ENCODE measurements at regions not wholly inside any gene's neighbourhood (a gene's known extent, or its start where the extent isn't known, plus 50 kb on each side); places are given as distances from the start of the nearest gene placed in this dataset.
"Not testable (repeated sequence)": the region's sequence is repeated elsewhere in the genome, so short reads cannot be mapped to it uniquely, and the experiment has no call there.

DNA sequence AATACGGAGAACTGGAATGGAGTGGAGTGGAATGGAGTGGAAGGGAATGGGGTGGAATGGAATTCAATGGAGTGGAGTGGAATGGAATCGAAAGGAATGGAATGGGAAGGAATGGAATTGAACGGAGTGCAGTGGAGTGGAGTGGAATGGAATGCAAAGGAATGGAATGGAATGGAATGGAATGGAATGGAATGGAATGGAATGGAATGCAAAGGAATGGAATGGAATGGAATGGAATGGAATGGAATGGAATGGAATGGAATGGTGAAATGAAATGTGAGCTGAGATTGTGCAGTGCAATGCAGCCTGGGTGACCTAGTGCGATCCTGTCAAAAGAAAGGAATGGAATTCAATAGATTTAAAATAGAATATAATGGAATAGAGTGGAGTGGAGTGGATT is 357.3 kb upstream of the WSB1 start:
- DNase-seq (ENCODE audit: low read depth in 2 of 2), result not testable (repeated sequence)

DNA sequence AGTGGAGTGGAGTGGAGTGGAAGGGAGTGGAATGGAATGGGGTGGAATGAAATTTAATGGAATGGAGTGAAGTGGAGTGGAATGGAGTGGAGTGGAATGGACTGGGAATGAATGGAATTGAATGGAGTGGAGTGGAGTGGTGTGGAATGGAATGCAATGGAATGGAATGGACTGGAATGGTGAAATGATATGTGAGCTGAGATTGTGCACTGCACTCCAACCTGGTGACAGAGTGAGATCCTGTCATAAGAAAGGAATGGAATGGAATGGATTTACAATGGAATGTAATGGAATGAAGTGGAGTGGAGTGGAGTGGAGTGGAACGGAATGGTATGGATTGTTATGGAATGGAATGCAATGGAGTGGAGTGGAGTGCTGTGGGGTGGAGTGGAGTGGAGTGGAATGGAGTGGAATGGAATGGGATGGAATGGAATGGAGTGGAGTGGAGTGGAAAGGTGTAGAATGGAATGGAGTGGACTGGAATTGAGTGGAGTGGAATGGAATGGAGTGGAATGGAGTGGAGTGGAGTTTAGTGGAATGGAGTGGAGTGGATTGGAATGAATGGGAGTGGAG is 356.1 kb upstream of the WSB1 start:
- DNase-seq (ENCODE audit: low read depth in 2 of 2), result not testable (repeated sequence)

DNA sequence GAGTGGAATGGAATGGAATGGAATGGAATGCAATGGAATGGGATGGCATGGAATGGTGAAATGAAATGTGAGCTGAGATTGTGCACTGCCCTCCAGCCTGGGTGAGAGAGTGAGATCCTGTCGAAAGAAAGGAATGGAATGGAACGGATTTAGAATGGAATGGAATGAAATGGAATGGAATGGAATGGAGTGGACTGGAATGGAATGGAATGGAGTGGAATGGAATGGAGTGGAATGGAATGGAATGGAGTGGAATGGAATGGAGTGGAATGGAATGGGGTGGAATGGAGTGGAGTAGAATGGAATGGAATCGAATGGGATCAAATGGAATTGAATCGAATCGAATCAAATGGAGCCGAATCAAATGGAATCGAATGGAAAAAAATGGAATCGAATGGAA is 354.2 kb upstream of the WSB1 start:
- not testable (repeated sequence) for DNase-seq (ENCODE audit: low read depth in 2 of 2)

DNA sequence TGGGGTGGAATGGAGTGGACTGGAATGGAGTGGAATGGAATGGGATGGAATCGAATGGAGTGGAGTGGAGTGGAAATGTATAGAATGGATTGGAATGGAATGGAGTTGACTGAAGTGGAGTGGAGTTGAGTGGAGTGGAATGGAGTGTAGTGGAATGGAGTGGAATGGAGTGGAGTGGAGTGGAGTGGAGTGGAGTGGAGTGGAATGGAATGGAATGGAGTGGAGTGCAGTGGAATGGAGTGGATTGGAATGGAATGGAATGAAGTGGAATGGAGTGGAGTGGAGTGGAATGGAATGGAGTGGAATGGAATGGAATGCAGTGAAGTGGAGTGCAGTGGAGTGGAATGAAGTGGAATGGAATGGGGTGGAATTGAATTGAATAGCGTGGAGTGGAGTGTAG is 353.3 kb upstream of the WSB1 start:
- not testable (repeated sequence) for DNase-seq (ENCODE audit: low read depth in 2 of 2)

DNA sequence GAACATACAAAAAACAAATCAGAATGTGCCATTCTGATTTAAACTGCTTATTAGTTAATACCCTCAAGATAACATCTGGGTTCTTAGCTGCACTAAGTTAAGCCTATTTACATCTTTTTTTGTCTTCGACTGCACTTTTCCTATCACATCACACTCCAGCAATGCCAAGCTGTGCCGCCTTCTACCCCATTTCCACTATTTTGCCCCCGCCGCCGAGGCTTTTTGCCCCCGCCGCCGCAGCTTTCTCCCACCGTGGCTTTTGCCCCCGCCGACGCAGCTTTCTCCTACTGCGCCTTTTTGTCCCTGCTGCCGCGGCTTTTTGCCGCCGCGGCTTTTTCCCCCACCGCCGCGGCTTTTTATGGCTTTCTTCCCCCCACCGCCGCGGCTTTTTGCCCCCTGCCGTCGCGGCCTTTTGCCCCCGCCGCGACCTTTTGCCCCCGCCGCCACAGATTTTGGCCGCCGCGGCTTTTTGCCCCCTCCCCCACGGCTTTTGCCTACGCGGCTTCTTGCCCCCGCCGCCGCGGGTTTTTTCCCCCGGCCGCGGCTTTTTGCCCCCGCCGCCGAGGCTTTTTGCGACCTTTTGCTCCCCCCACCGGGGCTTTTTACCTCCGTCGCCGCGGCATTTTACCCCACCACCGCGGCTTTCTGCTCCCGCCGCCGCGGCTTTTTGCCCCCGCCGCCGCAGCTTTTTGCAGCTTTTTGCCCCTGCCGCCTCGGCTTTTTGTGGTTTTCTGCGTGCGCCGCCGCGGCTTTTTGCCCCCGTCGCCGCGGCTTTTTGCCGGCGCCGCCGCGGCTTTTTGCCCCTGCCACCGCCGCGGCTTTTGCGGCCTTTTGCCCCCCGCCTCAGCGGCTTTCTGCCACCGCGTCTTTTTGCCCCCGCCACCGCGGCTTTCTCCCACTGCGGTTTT is 331.4 kb upstream of the WSB1 start:
- DNase-seq (ENCODE audit: low read depth in 2 of 2), result no peak

DNA sequence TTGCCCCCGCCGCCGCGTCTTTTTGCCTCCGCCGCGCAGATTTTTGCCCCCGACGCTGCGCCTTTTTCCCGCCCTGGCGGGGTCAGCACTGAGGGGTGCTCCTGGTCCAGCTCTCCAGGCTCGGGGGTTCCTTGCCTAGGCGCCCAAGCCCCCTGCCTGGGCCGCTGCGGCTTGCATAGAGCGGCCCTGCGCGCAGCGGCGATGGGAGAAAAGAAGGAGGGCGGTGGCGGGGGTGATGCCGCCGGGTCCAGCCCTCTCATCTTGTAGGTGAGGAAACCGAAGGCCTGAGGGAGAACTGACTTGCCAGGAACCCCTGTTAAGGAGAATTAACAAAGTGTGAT is 330.8 kb upstream of the WSB1 start:
- no peak for DNase-seq (ENCODE audit: low read depth in 2 of 2)

DNA sequence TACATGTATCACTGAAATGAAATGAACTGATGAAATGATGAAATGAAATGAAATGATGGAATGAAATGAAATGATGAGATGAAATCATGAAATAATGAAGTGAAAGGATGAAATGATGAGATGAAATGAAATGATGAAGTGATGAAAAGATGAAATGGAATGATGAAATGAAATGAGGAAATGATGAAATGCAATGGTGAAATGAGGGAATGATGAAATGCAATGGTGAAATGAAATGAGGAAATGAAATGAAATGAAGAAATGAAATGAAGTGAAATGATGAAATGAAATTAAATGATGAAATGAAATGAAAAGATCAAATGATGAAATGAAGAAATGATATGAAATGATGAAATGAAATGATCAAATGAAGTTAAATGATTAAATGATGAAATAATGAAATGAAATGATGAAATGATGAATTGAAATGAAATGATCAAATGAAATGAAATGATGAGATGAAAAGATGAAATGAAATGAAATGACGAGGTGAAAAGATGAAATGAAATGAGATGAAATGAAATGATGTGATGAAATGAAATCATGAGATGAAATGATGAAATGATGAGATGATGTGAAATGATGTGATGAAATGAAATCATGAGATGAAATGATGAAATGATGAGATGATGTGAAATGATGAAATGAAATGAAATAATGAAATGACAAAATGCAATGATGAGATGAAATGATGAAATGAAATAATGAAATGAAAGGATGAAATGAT is 327.9 kb upstream of the WSB1 start:
- not testable (repeated sequence) for DNase-seq (ENCODE audit: low read depth in 2 of 2)

DNA sequence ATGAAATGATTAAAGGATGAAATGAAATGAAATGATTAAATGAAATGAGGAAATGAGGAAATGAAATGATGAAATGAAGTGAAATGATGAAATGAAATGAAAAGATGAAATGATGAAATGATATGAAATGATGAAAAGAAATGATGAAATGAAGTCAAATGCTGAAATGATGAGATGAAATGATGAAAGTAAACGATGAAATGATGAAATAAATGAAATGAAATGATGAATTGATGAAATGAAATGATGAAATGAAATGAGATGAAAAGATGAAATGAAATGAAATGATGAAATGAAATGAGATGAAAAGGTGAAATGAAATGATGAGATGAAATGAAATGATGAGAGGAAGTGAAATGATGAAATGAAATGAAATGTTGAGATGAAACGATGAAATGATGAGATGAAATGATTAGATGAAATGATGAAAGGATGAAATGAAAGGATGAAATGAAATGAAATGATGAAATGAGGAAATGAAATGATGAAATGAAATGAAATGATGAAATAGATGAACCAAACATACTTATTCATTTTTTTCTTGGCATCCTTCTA is 327.2 kb upstream of the WSB1 start:
- not testable (repeated sequence) for DNase-seq (ENCODE audit: low read depth in 2 of 2)

DNA sequence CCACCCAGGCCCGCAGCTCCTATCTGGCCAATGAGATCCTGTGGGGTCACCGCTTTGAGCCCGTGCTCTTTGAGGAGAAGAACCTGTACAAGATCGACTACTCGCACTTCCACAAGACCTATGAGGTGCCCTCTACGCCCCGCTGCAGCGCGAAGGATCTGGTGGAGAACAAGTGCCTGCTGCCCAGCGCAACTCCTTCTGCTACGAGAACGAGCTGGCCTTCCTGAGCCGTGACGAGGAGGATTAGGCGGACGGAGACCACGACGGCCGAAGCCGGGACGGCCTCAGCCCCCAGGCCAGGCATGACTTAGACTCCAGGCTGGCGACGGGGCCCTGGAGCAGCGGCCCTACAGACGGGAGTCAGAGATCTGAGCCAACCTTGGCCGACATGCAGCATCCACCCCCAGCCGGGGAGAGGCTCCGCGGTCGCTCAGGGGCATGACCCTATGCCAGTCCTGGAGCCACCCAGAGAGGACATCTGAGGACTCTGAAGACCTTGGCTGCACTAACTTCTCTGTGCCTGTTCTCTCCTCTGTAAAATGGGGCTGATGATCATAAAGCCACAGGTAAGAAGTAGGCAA is 312.0 kb upstream of the WSB1 start:
- not testable (repeated sequence) for DNase-seq (ENCODE audit: low read depth in 2 of 2)

DNA sequence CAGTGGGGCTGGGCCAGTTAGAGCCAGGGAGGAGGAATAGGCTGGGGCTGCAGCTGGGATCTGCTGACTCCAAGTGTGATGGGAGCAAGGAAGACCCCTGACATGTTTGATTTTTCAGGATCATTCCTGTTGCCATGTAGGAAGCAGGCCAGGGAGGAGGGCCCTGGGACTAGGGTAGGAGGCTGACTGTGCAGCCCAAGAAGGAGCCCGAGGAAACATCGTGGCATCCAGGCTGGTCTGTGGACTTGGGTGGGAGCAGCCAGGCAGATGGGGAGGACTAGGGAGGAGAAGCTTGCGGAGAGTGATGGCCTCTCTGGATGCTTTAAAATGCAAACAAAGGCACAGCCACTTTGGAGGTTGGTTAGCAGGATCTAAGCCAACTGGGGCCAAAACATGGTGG is 311.4 kb upstream of the WSB1 start:
- not testable (repeated sequence) for DNase-seq (ENCODE audit: low read depth in 2 of 2)

DNA sequence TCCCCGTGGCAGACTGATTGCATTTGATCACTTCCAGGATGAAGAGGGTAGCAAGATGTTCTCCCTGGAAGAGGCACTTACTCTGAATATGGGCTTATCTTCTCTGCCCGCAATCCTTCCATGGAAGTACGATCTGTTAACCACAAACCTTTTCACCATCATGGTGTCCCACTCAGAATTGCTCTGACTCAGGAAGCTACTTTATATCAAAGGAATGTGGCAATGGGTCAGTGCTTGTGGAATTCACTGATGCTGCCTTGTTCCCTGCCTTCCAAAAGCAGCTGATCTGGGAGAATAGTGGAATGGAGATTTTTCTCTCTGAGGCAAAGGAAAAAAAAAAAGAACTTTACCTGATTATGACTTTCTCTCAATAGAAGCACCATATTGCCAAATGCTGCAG is 306.1 kb upstream of the WSB1 start:
- DNase-seq (ENCODE audit: low read depth in 2 of 2), result not testable (repeated sequence)

DNA sequence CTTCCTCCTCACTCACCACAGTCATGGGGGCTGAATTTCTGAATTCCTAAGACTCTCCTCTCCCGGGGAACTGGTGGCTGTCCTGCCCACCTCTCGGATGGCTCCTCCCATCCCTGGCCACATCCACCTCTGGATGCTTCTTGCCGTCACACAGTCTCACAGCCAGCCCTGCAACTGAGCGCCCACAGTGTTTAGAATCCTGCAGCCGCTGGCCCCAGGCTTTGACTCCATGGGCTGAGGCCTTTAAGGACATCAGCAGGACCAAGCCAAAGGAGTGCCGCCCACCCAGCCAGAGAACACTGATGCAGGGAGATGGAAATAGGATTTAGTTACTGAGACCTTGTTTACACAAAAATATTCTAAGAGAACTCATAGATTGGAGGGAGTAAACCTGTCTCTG is 299.3 kb upstream of the WSB1 start:
- not testable (repeated sequence) for DNase-seq (ENCODE audit: low read depth in 2 of 2)

DNA sequence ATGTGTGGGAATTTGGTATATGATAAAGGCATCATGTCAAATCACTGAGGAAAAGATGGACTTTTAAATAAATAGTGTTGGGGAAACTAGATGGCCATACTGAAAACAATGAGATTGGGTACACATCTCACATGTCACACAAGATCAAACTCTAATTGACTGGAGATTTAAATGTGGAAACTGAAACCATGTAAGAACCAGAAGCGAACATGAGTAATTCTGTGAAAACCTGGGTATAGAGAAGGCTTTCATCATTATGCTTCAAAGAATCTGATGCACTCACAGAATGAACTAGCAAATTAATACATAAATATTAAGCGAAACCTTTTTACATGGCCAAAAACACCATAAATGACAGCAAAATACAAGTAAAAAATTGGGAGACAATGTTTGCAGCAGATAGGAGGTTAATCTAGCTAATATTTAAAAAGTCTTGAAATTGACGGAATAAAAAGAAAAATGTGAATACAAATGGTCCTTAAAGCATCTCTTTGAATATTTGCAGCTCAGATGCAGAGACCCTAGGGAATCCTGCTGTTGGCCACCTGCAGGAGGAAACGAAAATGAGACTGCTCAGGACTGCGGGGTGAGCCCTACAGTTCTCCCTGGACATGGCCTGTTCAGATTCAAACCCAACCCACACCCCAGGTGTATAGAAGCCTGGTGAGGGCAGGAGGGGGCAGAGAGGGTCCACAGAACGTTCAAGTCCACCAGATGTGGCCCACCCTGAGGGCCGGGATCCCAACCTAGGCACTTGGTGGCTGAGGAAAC is 297.6 kb upstream of the WSB1 start:
- not testable (repeated sequence) for DNase-seq (ENCODE audit: low read depth in 2 of 2)

DNA sequence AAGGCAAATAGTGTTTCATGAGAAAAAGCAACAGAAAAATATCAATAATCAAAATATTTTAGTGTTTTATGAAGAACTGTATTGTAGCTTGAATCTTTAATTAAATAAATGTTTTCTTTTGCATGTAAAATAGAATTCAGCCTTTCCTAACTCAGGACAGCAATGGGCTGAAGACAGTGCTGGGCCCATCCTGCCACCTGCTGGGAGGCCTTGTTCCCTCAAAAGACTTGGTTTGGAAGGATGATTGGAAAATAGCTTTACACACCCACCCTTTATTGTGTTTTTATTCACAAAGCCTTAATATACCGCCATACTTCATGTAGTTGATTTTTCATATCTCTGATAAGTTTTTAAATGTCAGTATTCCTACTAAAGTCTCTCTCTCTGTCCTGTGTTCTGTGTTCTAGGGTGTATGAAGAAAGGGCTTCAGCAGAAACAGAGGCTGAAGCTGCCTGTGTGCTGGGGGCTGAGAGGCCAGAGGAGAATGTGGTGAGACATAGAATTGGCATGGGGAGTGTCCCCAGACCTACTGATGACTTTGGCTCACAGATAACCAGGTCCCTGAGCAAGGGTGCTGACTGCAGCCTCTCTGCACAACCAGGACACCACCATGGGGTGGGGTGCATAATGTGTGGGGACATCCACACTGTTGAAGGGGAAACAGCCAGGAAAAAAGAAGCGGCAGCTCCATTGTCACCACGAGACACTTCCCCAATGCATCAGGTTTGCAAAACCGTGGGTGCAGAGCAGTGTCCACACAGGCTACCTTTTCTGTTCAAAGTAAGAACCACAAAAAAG is 286.0 kb upstream of the WSB1 start:
- DNase-seq (ENCODE audit: low read depth in 2 of 2), result not testable (repeated sequence)

DNA sequence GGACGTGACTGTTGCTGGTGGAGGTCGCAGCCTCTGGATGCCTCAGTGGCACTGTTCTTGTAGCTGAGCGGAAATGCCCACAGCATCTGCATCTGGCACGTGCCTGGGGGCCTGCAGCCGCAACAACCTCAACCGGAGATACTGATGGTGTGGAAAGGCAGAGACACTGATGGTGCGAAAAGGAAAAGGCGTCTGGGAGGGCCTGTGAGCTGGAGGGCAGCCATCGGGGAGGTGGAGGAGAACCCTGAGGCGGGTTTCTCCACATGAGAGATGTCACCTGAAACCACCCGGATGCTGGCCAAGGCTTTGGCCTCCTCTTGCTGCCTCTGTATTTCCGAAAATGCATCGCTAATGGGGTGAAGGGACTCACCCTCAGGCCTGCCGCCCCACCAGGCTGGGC is 284.8 kb upstream of the WSB1 start:
- no peak for DNase-seq (ENCODE audit: low read depth in 2 of 2)

DNA sequence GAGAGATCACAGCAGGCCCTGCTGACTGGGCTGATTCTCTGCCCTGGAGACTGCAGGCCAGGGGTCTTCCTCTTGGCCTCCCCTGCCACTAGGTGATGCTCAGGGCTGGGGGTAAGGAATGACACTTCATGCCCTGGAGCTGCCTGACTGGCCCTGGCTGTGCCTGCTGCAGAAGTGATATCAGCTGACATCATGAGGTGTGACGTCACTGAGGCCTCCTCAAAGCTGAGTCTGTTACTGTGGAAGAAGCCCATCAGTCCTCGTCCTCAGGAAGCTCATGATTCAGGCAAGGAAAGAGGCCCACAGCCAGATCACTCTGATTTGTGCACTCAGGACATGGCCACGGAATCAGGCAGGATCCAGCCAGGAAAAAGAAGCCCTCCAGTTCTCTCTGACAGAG is 283.8 kb upstream of the WSB1 start:
- not testable (repeated sequence) for DNase-seq (ENCODE audit: low read depth in 2 of 2)

DNA sequence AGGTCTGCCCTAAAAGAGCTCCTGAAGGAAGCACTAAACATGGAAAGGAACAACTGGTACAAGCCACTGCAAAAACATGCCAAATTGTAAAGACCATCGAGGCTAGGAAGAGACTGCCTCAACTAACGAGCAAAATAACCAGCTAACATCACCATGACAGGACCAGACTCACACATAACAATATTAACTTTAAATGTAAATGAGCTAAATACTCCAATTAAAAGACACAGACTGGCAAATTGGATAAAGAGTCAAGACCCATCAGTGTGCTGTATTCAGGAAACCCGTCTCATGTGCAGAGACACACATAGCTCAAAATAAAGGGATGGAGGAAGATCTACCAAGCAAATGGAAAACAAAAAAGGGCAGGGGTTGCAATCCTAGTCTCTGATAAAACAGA is 263.4 kb upstream of the WSB1 start:
- not testable (repeated sequence) for DNase-seq (ENCODE audit: low read depth in 2 of 2)

DNA sequence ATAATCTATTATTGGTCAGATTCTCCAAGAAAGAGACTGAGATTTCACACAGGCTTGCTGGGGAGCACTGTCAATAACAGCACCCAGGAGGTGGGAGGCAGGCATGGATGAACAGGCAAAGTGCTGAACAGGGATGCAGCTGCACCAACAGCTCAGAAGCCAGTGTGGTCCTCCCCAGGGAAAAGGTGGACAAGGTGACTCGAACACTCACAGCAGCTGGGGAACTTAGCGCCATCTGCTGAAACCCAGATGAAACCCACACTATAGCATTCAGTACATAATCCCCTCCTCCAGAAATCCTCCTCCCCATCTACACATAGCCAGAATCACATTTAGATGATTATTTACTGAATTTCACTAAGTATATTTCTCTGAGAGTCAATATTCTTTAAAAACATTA is 255.2 kb upstream of the WSB1 start:
- DNase-seq (ENCODE audit: low read depth in 2 of 2), result no peak

DNA sequence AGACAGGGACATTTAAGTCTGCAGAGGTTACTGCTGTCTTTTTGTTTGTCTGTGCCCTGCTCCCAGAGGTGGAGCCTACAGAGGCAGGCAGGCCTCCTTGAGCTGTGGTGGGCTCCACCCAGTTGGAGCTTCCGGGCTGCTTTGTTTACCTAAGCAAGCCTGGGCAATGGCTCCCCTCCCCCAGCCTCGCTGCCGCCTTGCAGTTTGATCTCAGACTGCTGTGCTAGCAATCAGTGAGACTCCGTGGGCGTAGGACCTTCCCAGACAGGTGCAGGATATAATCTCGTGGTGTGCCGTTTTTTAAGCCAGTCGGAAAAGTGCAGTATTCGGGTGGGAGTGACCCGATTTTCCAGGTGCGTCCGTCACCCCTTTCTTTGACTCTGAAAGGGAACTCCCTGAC is 248.9 kb upstream of the WSB1 start:
- DNase-seq (ENCODE audit: low read depth in 2 of 2), result not testable (repeated sequence)

DNA sequence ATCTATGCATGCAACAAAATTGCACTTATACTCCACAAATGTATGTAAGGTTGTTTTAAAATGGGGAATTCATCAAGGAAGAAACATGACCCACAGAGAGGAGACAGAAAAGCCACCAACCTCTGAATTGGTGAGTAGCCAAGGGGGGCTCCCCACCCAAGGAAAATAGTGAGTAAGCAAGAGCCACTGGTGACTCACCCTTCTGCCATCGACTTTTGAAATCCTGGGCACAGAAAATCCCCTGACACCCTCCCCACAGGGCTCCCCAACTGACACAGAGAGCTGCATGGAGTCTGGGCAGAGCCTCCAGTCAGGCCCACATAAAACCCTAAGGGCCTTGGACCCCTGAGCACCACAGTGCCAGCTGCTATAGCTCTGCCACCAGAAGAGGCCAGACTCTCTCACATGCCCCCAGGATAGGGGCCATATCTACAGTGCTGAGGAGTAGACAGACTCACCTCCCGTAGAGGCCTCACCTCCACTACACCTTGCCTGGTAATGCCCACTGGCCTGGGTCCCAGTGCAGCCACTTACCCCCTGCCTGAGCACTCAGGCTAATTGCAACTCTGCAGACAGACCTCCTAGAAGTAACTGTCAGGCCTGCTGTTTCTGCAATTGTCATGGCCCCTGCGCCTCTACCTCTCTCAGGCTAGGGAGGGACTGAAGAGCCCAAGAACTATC is 244.7 kb upstream of the WSB1 start:
- DNase-seq (ENCODE audit: low read depth in 2 of 2), result no peak
